ENCODE measurements at regions not wholly inside any gene's neighbourhood (a gene's known extent, or its start where the extent isn't known, plus 50 kb on each side); places are given as distances from the start of the nearest gene placed in this dataset.

DNA sequence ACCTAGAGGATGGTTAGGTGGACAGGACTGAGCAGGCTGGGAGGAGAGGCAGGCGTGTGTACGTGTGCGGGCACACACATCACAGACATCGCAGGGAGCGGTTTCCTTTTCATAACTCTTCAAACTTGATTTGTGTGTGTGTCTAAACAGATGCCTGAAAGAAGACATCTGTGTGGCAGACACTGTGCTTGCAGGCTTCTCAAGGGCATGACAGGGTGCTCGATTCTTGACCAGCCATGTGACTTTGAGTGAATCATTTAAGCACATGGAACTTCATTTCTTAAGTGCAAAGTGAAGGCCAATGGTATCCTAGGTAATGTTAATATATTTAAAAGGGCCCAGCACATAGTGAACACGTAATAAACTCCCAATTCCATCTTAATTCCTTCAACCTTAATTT, 186.5 kb downstream of the SCP2D1 start:
- TF ChIP-seq, protein P1, sequence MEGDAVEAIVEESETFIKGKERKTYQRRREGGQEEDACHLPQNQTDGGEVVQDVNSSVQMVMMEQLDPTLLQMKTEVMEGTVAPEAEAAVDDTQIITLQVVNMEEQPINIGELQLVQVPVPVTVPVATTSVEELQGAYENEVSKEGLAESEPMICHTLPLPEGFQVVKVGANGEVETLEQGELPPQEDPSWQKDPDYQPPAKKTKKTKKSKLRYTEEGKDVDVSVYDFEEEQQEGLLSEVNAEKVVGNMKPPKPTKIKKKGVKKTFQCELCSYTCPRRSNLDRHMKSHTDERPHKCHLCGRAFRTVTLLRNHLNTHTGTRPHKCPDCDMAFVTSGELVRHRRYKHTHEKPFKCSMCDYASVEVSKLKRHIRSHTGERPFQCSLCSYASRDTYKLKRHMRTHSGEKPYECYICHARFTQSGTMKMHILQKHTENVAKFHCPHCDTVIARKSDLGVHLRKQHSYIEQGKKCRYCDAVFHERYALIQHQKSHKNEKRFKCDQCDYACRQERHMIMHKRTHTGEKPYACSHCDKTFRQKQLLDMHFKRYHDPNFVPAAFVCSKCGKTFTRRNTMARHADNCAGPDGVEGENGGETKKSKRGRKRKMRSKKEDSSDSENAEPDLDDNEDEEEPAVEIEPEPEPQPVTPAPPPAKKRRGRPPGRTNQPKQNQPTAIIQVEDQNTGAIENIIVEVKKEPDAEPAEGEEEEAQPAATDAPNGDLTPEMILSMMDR (IDR thresholded peaks at IDR 0.05 in 8 of 11, conservative IDR thresholded peaks at IDR 0.05 in 3 of 11), result no peak
- no peak for TF ChIP-seq POLR2AphosphoS5 (IDR thresholded peaks at IDR 0.05)
